ENCODE measurements at regions not wholly inside any gene's neighbourhood (a gene's known extent, or its start where the extent isn't known, plus 50 kb on each side); places are given as distances from the start of the nearest gene placed in this dataset.
"Not testable (repeated sequence)": the region's sequence is repeated elsewhere in the genome, so short reads cannot be mapped to it uniquely, and the experiment has no call there.

- DNase-seq, result no peak
Observed at GRCh38 chr17:77786740-77787505, 171.6 kb upstream of the TNRC6C start.

GRCh38 chr17:77790143-77790829, 168.2 kb upstream of the TNRC6C start:
- no peak for DNase-seq

DNA sequence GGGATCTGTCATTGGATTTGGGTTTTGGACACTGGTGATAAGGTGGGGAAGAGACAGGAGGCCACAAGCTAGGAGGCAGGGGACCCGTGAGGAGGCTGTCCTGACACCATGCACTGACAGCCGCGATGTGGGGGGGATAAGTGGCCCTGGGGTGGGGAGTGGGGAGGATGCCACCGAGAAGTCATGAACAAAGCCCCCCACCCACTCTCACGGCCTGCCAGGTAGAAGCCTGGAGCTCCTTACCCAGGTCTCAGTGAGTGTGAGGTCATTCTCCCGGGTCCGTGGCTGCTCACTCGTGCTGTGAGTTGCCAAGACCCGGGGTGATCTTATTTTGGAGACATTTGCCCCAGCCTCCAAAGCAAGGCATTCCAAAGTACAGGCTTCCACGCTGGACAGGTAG, 165.9 kb upstream of the TNRC6C start:
- DNase-seq, result no peak

DNA sequence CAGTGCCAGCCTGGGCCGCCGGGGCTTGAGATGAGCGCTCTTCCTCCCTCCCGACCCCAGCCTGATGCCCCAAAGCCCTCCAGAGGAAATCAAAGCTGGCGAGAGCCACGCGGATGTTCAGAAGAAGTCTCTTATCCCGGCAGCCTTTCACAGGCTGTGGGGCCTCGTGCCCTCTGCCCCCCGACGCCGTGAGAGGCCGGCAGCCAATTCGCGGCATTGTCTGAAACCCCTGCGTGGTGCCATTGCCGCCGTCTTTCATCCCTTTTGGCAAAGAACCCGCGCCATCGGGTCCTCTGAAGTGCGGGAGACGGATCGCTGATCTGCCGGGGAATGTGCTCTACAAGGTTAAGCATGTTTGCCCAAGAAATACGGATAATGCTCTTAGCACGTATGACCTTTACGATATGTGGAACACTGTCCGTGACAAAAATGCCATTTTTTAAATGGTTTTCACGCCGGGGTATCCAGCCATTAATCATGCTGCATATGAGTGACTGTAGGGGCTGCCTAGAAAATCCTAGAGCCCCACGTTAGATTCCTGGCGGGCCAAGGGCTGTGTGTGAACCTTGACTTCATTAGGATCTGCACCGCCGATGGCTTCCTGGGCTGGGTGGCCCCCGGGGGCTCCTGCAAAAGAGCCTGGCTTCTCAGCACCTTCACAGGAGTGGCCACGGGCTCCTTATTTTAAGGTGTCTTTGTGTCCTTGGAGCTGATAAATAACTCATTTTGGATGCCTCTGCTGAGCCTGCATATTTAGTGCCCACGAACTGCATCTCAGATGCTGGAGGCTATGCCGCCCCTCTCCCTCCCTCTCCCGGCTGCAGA, 165.1 kb upstream of the TNRC6C start:
- no peak for DNase-seq

- no peak for DNase-seq
Observed at GRCh38 chr17:77793971-77794235, 164.6 kb upstream of the TNRC6C start.

DNA sequence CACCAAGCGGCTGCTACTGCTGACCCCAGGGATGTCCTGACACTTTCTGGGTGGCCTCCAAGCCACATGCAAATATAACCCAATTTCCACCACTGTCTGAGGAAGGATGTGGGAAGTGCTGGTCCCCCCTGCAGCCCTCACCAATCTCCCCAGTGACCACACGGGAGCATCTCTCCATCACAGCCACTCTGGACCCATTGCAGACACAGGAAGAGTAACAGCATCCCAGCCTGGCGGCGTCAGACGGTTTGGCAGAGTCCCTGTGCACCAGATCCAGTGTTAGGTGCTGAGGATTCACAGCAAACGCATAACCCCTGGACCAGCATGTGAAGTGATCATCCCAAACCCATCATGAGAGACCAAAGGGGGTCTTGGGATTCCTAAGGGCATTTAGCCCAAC, 163.7 kb upstream of the TNRC6C start:
- no peak for DNase-seq

- DNase-seq, result no peak
Observed at GRCh38 chr17:77795685-77796084, 162.8 kb upstream of the TNRC6C start.

DNA sequence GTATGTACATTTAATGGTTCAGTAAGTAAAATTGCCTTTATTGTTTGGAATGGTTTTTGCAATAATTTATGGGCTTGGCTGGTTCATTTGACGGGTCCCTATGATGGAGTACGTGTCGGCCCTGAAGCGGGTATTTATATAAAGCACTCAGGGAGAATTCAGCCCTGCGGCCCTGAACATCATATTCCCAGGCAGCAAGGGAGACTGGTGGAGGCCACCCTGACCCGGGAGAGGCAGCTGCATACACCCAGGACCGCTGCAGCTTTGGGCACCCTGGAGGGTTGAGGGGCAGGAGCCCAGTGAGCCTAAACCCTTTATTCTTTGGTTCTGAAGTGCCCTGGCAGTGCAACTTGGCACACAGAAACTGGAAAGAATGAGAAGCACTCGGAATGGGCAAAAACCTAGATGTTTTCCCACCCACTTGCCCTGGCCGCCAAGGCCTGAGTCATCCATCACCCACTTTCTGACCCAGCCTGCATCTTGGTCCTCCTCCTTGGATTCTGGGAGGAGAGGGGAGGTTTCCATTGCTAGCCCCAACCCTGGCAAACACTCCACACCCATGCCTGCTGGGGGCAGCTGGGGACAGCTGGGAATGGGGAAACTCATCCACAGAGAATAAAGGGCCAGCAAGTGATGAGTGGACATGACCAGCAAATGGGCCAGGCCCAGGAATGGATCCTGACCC, 162.2 kb upstream of the TNRC6C start:
- DNase-seq, result no peak

DNA sequence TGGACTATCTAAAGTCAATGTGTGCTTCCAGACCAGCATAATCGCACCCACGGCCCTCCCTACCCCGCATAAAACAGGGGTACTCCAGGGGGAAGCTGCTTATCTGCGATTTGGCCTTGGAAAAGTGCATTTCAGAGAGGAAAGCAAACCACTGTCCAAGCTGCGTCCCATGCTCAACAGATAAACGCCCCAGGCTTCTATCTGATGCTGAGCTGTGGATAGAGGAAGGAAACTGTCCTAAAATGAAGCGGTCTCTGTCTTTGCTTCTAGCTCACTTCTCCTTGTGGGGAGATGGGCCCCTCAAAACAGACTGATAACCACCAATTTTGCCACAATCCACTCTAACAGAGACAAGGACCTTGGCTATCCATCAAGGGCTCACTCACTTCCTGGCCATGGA, 160.5 kb upstream of the TNRC6C start:
- DNase-seq, result peak; percentile 80

DNA sequence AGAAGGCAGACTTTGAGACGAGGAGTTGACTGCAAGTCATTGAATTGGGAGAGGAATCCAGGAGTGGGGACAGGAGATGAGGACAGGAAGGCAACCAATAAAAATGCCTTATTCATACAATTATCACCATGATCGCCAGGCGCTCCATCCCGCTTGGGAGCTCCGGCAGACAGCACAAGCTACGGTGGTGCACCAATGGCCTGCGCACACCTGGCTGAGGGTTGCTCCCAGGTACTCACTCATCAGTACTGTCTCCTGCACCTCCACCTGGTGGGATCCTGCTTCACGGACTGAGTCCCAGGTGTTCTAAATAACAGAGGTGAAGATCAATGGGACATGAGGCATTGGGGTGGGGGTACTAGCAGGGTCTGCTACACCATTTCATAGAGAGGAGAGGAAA, 160.0 kb upstream of the TNRC6C start:
- no peak for DNase-seq

DNA sequence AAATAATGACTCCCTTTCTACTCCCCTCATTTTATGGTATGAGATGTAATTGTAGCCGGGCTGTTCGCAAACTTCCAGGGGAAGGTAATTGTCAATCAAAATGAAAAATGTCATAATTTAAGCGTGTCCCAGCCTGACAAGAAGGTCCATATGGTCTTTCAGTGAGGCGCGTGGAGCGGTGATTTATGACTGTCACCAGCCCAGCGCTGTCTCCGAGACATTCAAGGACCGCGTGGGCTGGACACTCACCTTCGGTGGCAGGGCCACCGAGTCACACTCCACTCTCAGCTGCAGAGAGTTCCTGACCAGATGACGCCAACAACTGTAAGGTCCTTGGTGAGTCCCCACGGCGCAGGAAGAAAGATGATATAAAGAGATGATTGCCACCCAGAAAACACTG, 157.7 kb upstream of the TNRC6C start:
- DNase-seq, result no peak

DNA sequence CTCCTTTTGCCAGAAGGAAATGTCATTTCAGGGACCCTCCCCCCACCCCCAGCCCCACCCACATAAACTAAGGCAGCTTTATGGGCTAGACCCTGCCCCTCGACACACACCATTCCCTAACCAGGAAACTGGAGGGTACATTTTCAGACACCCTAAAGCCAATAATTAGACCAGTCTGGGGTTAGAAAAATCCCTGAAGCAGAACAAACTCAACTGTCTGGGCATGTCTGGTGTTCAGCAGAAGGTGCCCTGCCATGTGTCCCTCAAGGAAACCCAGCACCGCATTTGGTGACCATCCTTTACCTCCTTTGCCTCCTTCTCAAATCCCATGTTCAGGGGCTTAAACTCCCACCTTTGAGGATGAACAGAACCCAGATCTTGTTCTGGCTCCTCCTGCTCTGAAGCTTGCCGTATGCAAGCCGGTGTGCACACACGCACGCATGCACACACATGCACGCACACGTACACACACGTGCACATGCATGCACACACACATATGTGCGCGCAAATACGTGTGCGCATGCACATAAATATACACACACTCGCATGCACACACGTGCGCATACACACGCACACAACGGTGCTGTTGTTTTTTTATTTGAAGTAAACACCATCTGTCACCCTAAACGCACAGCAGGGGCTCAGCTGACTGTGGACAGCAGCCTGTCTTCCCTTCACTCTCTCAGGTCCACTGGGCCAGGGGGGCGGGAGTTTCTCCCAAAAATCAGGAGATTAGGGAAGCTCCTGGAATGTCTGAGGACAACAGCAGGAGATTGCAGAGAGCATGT, 156.8 kb upstream of the TNRC6C start:
- no peak for DNase-seq

DNA sequence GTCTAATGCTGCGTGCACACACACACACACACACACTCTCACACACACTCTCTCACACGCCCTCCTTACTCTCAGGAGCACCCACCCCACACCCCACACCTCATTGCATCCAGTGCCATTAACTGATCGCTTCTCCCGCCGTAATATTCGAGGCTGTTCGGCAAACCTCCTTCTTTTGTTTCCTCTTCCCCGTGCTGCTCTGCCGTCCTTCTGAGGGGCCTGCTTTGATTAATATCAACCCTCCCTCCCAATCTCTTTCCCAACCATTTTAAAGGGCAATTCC, 156.2 kb upstream of the TNRC6C start:
- DNase-seq, result no peak

- peak; percentile 19 for DNase-seq
Observed at GRCh38 chr17:77802811-77803220, 155.7 kb upstream of the TNRC6C start.

- DNase-seq, result no peak
Observed at GRCh38 chr17:77803726-77804125, 154.8 kb upstream of the TNRC6C start.

DNA sequence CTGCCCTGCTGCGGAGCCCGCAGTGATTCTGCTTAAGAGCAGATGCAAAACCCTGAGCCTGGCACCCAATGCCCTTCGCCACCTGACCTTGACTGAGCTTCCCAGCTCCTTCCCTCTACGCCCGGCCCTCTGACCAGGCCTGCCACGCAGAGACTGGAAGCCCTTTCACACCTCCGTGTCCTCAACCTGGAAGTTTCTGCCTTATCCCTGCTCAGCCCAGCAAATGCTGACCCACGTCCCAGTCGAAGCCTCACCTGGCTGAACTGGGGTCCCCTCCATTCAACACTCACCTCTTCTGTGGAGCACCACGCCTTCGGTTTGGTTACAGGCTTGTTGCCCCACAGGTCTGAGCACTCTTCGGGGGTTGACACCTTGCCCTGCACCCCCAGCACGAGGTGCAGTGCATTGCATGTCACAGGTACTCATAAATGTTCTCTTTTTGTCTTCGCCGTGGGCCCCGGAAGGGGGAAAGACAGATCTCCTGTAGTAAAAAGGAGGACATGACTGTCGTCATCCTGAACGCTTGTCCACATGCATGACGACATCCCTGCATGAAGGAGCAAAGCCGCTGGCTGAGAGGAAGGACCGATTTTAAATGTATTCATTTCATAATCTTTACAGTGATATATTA, 153.6 kb upstream of the TNRC6C start:
- no peak for DNase-seq

DNA sequence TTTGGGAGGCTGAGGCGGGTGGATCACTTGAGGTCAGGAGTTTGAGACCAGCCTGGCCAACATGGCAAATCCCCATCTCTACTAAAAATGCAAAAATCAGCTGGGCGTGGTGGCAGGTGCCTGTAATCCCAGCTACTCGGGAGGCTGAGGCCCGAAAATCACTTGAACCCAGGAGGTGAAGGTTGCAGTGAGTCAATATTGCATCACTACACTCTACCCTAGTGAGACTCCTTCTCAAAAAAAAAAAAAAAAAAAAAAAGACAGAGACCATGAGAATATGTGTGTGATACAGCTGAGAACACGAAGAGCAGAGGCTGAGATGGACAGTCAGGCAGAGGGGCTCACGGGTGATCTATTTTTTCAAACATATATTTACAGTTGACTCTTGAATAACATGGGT, 152.5 kb upstream of the TNRC6C start:
- DNase-seq, result not testable (repeated sequence)

- DNase-seq, result no peak
Observed at GRCh38 chr17:77807051-77807745, 151.3 kb upstream of the TNRC6C start.

- DNase-seq, result no peak
Observed at GRCh38 chr17:77807746-77808441, 150.6 kb upstream of the TNRC6C start.

DNA sequence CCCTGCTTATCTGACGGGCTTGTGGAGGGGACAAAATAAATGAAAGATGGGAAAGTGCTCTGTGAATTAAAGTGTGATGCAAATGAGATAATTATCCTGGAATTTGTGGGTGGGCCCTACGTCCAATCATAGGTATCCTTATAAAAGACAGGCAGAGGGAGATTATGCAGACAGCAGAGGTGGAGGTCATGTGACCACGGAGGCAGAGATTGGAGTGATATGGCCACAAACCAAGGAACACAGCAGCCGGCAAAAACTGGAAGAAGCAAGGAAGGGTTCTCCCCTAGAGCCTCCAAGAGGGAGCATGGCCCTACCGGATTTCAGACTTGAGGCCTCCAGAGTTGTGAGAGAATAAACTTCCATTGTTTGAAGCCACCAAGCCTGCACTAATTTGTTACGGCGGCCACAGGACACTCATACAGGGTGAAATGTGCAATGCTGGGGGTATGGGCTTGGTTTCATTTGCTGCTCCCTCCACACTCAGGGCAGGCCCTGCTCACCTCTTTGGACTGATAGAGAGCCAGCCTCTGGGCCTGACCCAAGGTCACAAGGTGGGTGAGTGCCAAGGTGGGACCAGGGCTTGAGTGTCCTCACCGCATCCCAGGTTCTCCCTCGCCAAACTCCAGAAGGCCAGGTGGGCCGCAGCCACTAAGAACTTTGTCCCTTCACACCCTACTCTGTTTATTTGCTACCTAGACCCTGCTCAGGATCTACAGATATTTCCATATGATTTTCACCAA, 149.6 kb upstream of the TNRC6C start:
- DNase-seq, result no peak
